ENCODE measurements at regions not wholly inside any gene's neighbourhood (a gene's known extent, or its start where the extent isn't known, plus 50 kb on each side); places are given as distances from the start of the nearest gene placed in this dataset.

DNA sequence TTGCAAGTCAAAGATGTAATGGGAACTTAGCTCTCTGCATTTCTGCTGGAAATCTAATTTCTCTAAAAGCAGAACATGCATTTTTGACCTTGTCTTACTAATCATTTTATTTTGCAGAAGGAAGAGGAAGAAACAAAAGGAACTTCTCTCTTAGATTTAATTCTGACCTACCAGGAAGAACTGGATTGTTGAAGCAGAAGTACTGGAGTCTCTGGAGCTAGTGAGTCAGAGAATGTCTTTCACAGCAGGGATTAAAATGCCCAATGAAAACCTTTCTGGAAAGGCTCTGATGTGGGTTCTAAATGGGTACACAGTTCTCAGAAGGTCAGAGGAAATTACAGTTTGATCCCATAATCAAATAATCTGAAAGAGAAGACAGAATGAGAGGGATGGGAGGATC is 70.8 kb upstream of the GNG2 start:
- TF ChIP-seq, protein P1, sequence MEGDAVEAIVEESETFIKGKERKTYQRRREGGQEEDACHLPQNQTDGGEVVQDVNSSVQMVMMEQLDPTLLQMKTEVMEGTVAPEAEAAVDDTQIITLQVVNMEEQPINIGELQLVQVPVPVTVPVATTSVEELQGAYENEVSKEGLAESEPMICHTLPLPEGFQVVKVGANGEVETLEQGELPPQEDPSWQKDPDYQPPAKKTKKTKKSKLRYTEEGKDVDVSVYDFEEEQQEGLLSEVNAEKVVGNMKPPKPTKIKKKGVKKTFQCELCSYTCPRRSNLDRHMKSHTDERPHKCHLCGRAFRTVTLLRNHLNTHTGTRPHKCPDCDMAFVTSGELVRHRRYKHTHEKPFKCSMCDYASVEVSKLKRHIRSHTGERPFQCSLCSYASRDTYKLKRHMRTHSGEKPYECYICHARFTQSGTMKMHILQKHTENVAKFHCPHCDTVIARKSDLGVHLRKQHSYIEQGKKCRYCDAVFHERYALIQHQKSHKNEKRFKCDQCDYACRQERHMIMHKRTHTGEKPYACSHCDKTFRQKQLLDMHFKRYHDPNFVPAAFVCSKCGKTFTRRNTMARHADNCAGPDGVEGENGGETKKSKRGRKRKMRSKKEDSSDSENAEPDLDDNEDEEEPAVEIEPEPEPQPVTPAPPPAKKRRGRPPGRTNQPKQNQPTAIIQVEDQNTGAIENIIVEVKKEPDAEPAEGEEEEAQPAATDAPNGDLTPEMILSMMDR (IDR thresholded peaks at IDR 0.05; ENCODE audit: low read depth, low read length): no peak
- TF ChIP-seq EZH2phosphoT487 (IDR thresholded peaks at IDR 0.05; ENCODE audit: low read depth): no peak
